GM18517 (cell line): ENCODE measurements at regions not wholly inside any gene's neighbourhood (a gene's known extent, or its start where the extent isn't known, plus 50 kb on each side); places are given as distances from the start of the nearest gene placed in this dataset.

ENCODE experiments used
- ATAC-seq: cut with Tn5 transposase; IDR thresholded peaks from one replicate; pipeline ENCODE4 v1.9.1; 2021; ENCODE audit warnings: mild to moderate bottlenecking, moderate library complexity; ENCODE audit not compliant: unreplicated experiment

DNA sequence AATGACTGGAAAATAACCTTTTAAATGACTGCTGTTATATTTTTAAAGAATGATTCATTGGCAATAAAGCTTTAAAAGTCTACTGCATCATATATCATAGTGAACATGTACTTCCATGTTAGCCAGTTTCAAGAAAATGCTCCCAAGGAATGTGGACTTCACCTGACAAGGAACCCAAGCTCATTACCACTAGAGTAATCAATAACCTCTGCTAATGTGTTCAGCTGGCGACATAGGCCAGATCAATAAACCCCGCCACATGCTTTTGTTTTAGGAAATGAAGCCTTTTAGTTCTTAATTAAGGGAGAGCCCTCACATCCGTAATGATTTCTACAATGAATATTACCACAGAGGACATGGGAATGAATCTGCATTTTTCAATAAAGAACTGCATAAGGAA lies 1219.9 kb upstream of the CNTN5 start:
- ATAC-seq, result no peak

DNA sequence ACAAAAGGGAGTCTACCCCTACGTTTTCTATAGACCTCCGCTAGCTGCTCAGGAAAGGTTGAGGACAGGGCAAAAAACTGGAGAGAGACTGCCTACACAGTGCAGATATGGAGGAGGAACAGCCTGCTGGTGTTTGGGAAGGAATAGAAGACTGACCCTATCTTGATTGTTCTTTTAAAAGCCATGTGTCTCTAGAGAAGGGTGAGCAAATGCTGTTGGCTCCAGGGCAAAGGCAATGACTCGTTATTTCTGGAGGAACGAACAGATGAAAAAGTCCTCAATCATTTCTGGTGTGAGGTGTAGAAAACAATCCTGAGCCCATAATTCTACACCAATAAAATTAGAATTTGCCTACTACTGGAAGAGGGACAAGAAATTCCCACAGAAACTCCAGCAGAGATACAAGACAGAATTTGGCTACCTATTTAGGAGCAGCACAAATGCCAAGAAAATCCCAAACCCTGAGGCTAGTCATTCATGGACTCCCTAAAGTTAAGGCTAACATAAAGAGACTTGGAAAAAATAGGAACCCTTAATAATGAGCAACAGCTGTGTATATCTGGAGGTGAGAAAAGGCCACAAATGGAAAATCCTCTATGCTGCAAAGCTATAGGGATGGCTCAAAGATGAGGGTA lies 1206.3 kb upstream of the CNTN5 start:
- no peak for ATAC-seq

DNA sequence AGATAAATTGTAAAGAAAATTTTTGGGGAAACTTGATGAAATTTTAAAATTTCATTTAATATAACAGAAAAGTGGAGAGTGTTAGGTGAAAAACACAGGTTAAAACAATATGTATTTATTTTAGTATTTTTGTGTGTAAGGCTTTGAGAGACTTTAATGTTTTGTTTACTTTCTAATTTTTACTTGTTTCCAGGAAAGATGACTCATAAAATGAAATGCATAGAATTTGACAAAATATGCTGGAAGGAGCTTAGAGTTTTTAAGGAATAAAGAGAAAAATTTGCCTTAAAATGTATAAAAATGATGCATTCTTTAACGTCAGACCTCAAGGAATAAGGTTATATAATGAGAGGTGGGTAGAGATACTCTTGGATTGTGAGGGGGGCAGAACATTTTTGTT lies 1205.1 kb upstream of the CNTN5 start:
- no peak for ATAC-seq

DNA sequence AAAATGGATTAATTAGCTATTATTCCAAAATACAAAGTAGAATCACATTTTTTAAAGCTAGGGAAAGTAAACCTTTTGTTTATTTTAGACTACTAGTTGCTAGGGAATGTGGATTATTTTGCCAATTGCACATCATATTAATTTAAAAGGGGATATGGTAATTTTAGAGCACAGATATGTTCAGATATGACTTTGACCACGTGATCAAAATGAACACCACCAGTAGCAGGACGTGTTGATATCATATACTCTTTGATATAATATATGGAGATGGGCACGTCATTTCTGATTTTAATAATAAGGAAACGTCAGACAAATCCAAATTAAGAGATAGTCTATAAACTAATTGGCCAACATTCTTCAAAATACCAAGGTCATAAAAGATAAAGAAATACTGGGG lies 1188.3 kb upstream of the CNTN5 start:
- no peak for ATAC-seq

DNA sequence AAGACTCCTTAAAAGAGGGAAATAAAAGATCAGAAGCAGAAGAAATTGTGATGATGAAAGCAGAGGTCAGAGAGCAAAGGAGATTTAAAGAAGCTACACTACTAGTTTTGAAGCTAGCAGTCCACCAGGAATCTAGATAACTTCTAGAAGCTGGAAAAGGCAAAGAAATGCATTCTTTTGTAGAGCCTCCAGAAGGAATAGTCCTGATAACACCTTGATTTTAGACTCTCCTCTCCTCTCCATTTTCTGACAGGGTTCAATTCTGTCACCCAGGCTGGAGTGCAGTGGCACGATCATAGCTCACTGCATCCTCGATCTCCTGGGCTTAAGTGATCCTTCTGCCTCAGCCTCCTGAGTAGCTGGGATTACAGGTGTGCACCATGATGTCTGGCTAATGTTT lies 1187.3 kb upstream of the CNTN5 start:
- no peak for ATAC-seq

DNA sequence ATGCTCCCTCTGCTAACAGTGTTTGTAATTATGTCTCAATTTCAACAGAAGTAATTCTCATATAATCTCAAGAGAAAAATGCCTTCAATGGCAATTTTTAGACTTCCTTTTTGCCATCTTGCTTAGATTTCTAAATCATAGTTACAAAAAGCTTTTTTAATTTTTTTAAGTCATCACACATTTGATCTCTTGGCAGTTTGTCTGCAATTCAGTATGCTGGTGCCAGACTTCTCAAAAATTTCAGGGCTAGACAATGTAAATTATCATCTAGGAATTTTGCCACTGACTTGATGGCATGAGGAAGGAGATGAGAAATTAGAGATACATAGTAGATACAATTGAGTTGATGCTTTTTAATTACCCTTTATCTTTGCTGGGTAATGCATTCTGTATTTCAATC lies 1176.7 kb upstream of the CNTN5 start:
- ATAC-seq, result no peak

DNA sequence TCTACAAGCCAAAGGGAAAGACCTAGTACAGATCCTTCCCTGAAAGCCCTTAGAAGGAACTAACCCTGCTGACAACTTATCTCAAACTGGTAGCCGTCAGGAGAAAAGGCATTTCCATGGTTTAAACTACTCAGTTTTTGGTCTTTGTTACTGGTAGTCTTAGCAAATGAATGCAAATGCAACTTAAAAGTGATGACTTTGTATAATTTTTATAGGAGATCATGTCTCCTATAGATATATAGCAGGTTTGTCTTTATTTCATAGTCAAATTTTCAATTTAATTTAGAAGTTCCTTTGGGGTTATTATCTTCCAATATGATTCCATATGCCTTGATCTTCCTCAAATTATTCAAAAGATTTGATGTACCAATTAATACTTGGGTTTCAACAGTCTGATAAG lies 1173.0 kb upstream of the CNTN5 start:
- no peak for ATAC-seq

DNA sequence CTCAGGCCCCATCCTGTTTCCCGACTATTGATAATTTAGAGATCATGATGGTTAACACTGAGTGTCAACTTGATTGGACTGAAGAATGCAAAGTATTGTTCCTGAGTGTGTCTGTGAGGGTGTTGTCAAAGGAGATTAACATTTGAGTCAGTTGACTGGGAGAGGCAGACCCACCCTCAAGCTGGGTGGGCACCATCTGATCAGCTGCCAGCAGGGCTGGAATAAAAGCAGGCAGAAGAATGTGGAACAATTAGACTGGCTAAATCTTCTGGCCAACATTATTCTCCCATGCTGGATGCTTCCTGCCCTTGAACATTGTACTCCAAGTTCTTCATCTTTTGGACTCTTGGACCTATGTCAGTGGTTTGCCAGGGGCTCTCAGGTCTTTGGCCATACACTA lies 1170.0 kb upstream of the CNTN5 start:
- no peak for ATAC-seq

DNA sequence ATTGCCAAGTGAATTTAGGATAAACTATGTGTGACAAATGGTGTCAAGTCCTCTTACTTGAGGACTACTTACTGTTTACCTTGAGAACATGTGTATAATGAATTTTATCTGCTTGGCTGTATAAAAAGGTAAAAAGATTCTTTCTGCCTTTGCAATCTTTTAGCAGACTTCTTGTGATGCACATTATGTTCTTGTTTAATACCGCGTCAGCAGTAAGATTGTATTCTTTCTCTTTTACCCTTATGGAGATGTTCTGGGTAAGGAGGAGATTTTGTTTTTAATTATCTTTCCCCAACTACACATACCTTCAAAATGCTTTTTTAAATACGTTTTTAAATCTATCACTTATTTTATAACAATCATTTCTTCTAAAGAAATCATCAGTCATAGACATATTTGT lies 1166.4 kb upstream of the CNTN5 start:
- no peak for ATAC-seq

DNA sequence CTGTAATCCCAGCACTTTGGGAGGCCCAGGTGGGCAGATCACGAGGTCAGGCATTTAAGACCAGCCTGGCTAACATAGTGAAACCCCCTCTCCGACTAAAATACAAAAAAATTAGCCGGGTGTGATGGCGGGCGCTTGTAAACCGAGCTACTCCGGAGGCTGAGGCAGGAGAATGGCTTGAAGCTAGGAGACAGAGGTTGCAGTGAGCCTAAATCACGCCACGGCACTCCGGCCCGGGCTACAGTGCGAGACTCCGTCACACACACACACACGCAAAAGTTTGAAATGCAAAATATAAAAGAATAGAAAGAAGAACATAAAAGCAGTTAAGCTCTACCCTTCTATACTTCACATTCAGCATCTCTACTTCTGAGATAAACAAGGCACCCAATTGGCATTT lies 1165.9 kb upstream of the CNTN5 start:
- no peak for ATAC-seq

DNA sequence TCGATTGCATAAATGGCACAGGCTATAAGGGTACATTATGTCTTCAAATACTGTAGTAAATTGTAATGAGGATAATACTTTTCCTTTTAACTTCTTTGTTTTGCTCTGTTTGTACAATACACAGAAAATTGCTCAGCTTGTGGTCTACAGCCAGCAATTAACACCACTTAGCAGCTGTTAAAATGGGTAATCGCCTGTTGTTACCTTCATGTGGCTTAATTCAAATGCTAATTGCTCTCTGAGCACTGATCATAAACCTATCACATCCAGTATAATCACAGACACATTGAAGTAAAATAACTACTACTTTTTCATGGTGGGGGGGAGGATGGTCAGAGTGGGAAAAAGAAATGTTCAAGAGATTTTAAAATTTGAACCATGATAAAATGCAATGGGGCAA lies 1164.1 kb upstream of the CNTN5 start:
- ATAC-seq, result no peak

DNA sequence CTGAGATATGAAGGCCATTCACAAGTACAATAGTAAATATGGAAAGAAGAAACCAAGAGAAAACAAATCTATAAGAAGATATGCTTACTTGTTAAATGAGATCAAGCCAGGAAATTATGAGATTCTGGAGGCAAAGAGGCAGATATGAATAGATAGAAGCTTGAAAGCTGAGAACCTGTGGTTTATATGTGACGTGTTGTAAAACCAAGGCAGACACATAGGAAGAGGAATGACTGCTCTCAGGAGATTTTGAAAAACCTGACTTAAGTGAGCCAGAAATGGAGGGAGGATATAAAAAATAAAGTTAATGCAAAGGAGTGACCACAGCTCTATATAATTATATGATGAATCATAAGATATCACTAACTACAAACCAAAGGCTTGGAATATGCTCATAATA lies 1160.5 kb upstream of the CNTN5 start:
- ATAC-seq, result no peak

DNA sequence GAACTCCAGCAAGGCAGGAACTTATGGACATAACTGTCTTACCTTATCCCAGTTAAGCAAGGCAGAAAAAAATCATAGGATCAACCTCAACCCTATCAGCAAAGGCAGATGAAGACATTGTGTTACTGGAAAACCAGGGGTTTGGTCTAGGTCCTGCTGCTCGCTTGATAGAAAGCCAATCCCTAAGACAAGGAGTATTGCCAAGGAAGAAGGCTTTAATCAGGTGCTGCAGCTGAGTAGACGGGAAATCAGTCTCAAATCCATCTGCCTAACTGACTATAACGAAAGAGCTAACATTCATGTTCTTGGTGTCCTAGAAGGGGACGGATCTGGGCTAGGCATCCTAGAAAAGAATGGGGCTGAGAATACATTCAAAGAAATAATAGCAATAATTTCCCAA lies 1158.7 kb upstream of the CNTN5 start:
- no peak for ATAC-seq

DNA sequence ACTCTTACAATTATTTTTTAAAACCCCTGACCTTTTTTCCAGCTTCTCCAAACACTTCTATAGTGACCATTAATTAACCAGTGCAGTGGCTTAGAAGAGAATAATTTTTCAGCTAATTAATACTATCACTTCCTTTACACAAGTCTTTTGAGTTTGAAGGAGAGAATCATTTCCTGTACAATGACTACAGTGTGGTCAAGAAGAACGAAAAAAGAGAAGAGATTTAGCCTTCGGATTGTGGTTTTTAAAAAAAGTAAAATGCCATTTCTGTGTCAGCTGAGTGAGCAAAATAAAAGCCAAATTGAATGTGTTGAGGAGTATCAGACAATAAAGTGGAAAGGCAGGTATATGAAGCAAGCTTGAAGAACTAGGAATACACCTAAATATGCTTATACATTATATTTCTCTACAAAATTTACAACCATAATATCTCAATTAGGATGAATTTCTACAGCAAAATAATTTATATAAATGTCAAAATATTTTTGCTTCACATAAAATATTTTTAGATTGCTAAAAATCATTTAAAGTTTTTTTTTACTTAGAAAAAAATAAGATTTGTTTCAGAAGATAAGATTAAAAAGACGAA lies 1155.2 kb upstream of the CNTN5 start:
- ATAC-seq, result no peak

DNA sequence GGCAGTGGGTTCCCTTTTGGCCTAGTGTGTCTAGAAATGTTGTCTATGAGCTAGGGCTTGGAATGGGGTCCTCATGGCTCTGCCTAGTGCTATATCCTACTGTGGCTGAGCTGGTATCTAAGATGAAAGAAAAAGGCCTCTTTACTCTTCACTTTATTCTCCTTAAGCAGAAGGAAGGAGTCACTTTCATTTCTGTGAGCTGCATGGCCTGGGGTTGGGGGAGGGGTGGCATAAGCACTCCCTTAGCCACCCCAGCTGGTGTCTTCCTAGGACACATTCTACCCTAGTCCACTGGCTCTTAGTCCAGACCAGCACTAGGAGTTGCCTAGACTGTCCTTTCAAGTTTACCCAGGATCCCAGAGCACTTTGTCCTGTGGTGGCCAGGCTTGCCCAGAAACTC lies 1148.9 kb upstream of the CNTN5 start:
- ATAC-seq, result no peak

DNA sequence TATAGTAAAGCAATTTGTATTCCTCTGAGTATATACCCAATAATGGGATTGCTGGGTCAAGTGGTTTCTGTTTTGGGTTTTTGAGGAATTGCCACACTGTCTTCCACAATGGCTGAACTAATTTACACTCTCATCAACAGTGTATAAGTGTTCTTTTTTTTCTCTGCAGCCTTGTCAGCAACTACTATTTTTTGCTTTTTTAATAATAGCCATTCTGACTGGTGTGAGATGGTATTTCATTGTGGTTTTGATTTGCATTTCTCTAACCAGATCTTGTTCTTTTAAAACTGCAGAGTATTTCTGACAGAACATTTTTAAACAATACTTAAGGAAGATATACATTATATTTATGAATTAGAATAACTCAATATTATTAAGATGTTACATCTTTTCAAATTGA lies 1140.5 kb upstream of the CNTN5 start:
- ATAC-seq, result no peak

DNA sequence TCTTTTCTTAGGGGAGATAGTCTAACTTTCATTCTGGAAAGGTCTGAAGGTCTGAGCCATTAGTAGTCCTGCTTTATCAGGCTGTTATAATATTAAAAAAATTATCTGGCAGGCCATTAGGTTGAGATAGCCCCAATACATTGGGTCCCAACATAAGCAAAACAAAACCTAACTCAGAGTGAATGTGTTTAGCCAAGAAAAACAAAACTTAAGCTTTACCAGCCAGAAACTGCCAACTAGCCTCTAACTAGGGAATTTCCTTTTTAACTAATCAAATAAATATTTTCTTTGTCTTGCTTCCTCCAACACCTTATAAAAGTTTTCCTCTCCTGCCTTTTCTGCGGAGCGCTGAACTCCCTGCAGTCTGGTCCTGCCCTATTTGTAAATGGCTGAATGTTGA lies 1137.7 kb upstream of the CNTN5 start:
- no peak for ATAC-seq

DNA sequence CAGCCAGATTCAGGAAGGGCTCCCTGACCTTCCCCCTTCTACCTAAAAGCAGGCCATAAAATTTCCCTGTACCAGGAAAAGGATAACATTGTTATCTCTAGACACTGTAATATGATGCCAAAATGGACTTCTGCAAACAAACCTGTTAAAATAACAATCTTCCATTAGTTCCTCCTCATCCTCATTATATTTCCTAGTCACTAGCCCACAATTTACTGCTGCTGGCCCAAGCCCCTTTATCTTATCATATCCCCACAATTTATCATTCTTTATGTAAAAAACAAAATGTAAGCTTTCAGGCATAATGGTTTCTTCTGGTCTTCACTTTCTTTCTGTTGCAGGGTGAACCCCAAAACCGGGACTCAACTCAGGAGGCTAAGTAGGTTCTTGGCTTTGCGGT lies 1132.1 kb upstream of the CNTN5 start:
- ATAC-seq, result no peak

DNA sequence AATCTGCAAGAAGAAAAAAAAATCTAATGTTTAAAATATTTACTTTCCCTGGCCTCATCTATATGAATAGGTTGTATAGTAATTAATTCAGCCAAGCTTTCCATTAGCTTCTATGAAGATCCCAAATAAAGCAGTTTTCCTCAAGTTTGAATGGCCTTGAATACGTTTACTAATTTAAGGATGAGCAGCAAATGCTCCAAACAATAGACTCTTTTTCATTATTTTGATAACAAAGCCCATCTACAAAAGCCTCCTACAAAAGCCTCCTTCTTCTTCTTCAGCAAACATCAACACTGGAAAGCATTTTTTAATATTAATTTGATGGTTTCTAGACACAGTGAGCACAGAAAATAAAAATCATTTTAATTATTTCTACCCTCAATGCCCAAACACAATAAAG lies 1130.3 kb upstream of the CNTN5 start:
- no peak for ATAC-seq

DNA sequence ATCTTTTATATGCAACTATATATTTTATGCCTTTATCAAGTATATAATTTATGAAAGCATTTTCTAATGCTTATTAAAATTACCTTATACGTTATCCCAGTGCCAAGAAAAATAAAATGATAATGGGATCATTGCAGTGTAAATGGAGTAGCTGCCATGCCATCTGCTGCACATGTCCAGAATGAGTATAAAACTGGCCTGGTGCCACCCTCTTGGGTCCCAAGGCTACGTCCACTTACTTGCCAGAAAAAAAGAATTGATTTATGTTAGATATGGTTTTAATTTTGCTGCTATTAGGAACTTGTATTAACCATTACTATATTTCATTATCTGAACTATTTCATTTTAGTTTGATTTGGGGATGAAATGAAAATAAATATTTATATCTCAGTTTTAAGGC lies 1127.1 kb upstream of the CNTN5 start:
- no peak for ATAC-seq

DNA sequence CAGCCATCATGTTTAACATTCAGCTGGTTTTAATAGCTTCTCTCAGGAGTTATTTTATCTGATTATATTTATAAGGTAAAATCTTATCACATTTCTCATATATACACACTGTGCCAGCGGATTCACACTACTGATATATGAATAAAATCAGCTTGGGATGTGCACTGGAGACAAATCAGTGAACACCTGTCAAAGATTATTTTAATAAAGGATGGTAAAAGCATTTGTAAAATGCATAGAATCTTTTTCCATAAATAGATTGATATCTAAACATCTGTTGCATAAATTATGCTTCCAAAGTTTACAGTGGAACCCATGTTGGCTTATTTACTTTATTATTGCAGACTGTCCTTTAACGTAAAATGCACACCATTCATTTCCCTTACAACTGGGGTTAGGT lies 1125.8 kb upstream of the CNTN5 start:
- no peak for ATAC-seq

DNA sequence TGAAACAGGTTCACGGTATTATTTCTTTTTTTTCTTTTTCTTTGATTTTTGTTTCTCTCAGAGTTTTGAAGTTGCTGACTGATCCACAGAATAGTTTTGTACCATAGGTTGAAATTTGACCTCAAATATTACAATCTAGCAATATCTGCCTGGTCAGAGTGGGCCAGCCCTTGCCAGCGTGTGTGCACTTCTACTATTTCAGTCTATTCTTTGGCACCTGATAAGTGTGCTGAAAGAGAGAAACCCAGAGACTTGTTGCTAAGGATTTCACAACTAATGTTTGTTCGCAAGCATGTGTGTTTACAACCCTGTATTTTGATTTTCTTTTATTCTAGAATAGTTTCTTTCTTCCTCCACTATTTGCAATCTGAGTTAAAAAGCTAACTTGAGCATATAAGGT lies 1125.2 kb upstream of the CNTN5 start:
- no peak for ATAC-seq

DNA sequence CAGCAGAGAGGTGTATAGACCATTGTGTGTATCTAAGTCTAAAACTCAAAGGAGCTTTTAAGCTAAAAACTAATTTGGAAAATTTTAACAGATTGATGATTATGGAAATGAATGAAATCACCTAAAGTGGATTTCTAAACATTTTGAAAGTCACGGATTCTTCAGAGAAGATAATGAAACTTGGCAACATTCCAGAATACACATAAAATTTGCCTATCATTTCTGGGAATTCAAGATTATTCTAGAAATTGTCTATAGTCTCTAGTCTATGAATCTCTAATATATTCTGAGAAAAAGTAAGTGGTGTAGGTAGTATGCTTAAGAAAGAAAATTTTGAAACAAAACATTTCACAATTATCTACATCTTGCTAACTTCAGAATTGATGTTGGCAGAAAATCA lies 1117.9 kb upstream of the CNTN5 start:
- ATAC-seq, result no peak
